ENCODE measurements at regions not wholly inside any gene's neighbourhood (a gene's known extent, or its start where the extent isn't known, plus 50 kb on each side); places are given as distances from the start of the nearest gene placed in this dataset.

- DNase-seq = no peak
- Histone ChIP-seq H3K23me2 (ENCODE audit: insufficient read length, low read depth, low read length, poor library complexity, severe bottlenecking) (no peaks in the 10 kb centered on the region), H3K27me3 (ENCODE audit: insufficient read depth, low read length) (no peaks in the 10 kb centered on the region), H4K8ac (replicated peaks; ENCODE audit: insufficient read length, low read depth, low read length) (no peak overlapping the region), H3K79me1 (ENCODE audit: insufficient read depth, low read depth, low read length, poor library complexity, severe bottlenecking) (no peaks in the 10 kb centered on the region), H3T11ph (ENCODE audit: low read length) (no peak overlapping the region), H2BK15ac (ENCODE audit: low read depth, low read length) (no peak overlapping the region), H4K91ac (ENCODE audit: insufficient read length, low read depth, low read length) (no peak overlapping the region), H3K27ac (ENCODE audit: insufficient read length, low read depth, low read length) (no peak overlapping the region), H3K4ac (ENCODE audit: low read depth, low read length) (no peak overlapping the region), H3K4me1 (ENCODE audit: insufficient read depth, low read length) (no peaks in the 10 kb centered on the region), H2BK20ac (ENCODE audit: low read depth, low read length, poor library complexity, severe bottlenecking) (no peak overlapping the region), H2BK12ac (ENCODE audit: insufficient read length, low read depth, low read length) (no peak overlapping the region), H2BK5ac (ENCODE audit: insufficient read length, low read length) (no peak overlapping the region), H4K20me1 (ENCODE audit: control insufficient read depth, insufficient read depth, insufficient read length) (no peaks in the 10 kb centered on the region), H2AK5ac (ENCODE audit: insufficient read length, low read length) (no peak overlapping the region), H2AFZ (ENCODE audit: low read length) (no peak overlapping the region), H3K9me3 (ENCODE audit: control insufficient read depth, low read depth, low read length) (peaks cover 19% of the 10 kb centered on the region), H3K23ac (ENCODE audit: insufficient read length, low read depth, low read length) (no peak overlapping the region), H3K56ac (ENCODE audit: insufficient read length, low read depth, low read length) (no peak overlapping the region), H2BK120ac (ENCODE audit: low read depth, low read length, poor library complexity, severe bottlenecking) (no peak overlapping the region), H3K79me2 (ENCODE audit: insufficient read depth, low read length) (no peaks in the 10 kb centered on the region), H3K14ac (ENCODE audit: insufficient read depth, low read length) (no peak overlapping the region), H3K4me2 (ENCODE audit: insufficient read depth, insufficient read length, low read length) (no peak overlapping the region), H3K18ac (ENCODE audit: insufficient read length, low read depth, low read length) (no peak overlapping the region), H4K5ac (ENCODE audit: insufficient read length, low read depth, low read length) (no peak overlapping the region), H3K9ac (ENCODE audit: extremely low read depth, insufficient read length, low read length) (no peak overlapping the region)
- no peak overlapping the region for H3K4me3 Mint-ChIP-seq
- H3K9me3 Mint-ChIP-seq = peaks cover 44 to 50% of the 10 kb centered on the region in 2 experiments
- no peak overlapping the region for H3K27ac Mint-ChIP-seq
- TF ChIP-seq, protein P1, sequence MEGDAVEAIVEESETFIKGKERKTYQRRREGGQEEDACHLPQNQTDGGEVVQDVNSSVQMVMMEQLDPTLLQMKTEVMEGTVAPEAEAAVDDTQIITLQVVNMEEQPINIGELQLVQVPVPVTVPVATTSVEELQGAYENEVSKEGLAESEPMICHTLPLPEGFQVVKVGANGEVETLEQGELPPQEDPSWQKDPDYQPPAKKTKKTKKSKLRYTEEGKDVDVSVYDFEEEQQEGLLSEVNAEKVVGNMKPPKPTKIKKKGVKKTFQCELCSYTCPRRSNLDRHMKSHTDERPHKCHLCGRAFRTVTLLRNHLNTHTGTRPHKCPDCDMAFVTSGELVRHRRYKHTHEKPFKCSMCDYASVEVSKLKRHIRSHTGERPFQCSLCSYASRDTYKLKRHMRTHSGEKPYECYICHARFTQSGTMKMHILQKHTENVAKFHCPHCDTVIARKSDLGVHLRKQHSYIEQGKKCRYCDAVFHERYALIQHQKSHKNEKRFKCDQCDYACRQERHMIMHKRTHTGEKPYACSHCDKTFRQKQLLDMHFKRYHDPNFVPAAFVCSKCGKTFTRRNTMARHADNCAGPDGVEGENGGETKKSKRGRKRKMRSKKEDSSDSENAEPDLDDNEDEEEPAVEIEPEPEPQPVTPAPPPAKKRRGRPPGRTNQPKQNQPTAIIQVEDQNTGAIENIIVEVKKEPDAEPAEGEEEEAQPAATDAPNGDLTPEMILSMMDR (conservative IDR thresholded peaks at IDR 0.05) = no peak
- peaks cover 6 to 7% of the 10 kb centered on the region in 2 experiments; a peak in 3 of 4 replicates for H3K4me1 Mint-ChIP-seq
- H3K27me3 Mint-ChIP-seq (ENCODE audit: low read depth) = no peaks in the 10 kb centered on the region
- H3K36me3 Mint-ChIP-seq (ENCODE audit: insufficient read depth in 1 of 3, low read depth in 3 of 3) = no peaks in the 10 kb centered on the region; a peak in 2 of 7 replicates
- no CpG with 5 or more reads among the region's 1 CpG for WGBS (ENCODE audit: extremely low coverage, insufficient read length, low lambda C conversion rate)
Measured at GRCh38 chrX:142054094-142054493, 150.4 kb downstream of the MAGEC1 start.

All from H9 (cell line).